ENCODE measurements at regions not wholly inside any gene's neighbourhood (a gene's known extent, or its start where the extent isn't known, plus 50 kb on each side); places are given as distances from the start of the nearest gene placed in this dataset.

- POLR2A ChIA-PET, result interaction anchor here (0.6 to 3.6 kb wide), 9 partner anchors 10 to 107 kb away, joined by 3 to 18 read pairs (median 3); no protein-coding TSS in a partner anchor
- no peak overlapping the region for H3K4me3 ChIP-seq (ENCODE audit: low read depth, low read length, poor library complexity, severe bottlenecking)
- BruUV-seq (replicated peaks), result no TSS peak
- no peaks in the 10 kb centered on the region for H3K9me3 ChIP-seq (ENCODE audit: low read length)
- H4K20me1 ChIP-seq (ENCODE audit: insufficient read depth, low read length), result no peaks in the 10 kb centered on the region
- no peaks in the 10 kb centered on the region for H3K79me2 ChIP-seq (ENCODE audit: insufficient read depth, low read depth, low read length)
- peaks cover 34% of the 10 kb centered on the region for H3K4me1 ChIP-seq (ENCODE audit: insufficient read depth, low read length, poor library complexity, severe bottlenecking)
- H3K4me2 ChIP-seq (ENCODE audit: low read length), result no peak overlapping the region
- no peak for TF ChIP-seq CTCF (conservative IDR thresholded peaks at IDR 0.05; ENCODE audit: low read length)
- TF ChIP-seq EZH2phosphoT487 (IDR thresholded peaks at IDR 0.05; ENCODE audit: borderline replicate concordance, low read depth, low read length), result no peak
- H3K9me2 ChIP-seq (ENCODE audit: insufficient read depth, low read length), result no peaks in the 10 kb centered on the region
- no peaks in the 10 kb centered on the region; the same call in 1 of the 2 replicates for H3K36me3 ChIP-seq (ENCODE audit: insufficient read depth, low read length)
- DNase-seq (ENCODE audit: low spot score), result no peak
- H3K27ac ChIP-seq (ENCODE audit: low read depth, low read length, poor library complexity, severe bottlenecking), result no peak overlapping the region
- no peak overlapping the region for H2AFZ ChIP-seq (ENCODE audit: low read length)
- intact Hi-C loops (cut with micrococcal nuclease; ENCODE audit: unreplicated experiment), result no loop called here
- CTCF ChIA-PET (ENCODE audit: unreplicated experiment), result interaction anchor here (0.5 kb wide), 1 partner anchor 84 kb away, joined by 3 read pairs; no protein-coding TSS in a partner anchor
Measured at GRCh38 chr7:47685712-47686376, 103.9 kb upstream of the TNS3 start.

GRCh38 chr7:47685151-47685550 lies 103.2 kb upstream of the TNS3 start:
- Histone ChIP-seq H4K20me1 (ENCODE audit: insufficient read depth, low read length) (no peaks in the 10 kb centered on the region), H2AFZ (ENCODE audit: low read length) (peak overlapping the region; percentile 41; the same call in 1 of the 2 replicates), H3K9me2 (ENCODE audit: insufficient read depth, low read length) (no peaks in the 10 kb centered on the region), H3K79me2 (ENCODE audit: insufficient read depth, low read depth, low read length) (no peaks in the 10 kb centered on the region), H3K4me1 (ENCODE audit: insufficient read depth, low read length, poor library complexity, severe bottlenecking) (peaks cover 40% of the 10 kb centered on the region), H3K4me2 (ENCODE audit: low read length) (0 out of 2 replicates have a peak overlapping the region, but pooled peaks have one; percentile 12), H3K27ac (ENCODE audit: low read depth, low read length, poor library complexity, severe bottlenecking) (no peak overlapping the region), H3K36me3 (ENCODE audit: insufficient read depth, low read length) (no peaks in the 10 kb centered on the region; the same call in 1 of the 2 replicates), H3K9me3 (ENCODE audit: low read length) (no peaks in the 10 kb centered on the region), H3K4me3 (ENCODE audit: low read depth, low read length, poor library complexity, severe bottlenecking) (no peak overlapping the region)
- ChIA-PET CTCF (ENCODE audit: unreplicated experiment) (no interaction called here), POLR2A (interaction anchor here (0.7 to 3.6 kb wide), 6 partner anchors 11 to 107 kb away, joined by 3 to 18 read pairs (median 3); no protein-coding TSS in a partner anchor)
- TF ChIP-seq CTCF (conservative IDR thresholded peaks at IDR 0.05; ENCODE audit: low read length) (no peak; the same call in 1 of the 2 replicates), EZH2phosphoT487 (IDR thresholded peaks at IDR 0.05; ENCODE audit: borderline replicate concordance, low read depth, low read length) (no peak)
- DNase-seq (ENCODE audit: low spot score), result no peak
- BruUV-seq (replicated peaks), result no TSS peak
- intact Hi-C loops (cut with micrococcal nuclease; ENCODE audit: unreplicated experiment), result no loop called here

- Histone ChIP-seq H3K27ac (ENCODE audit: low read depth, low read length, poor library complexity, severe bottlenecking) (no peak overlapping the region), H3K36me3 (ENCODE audit: insufficient read depth, low read length) (no peaks in the 10 kb centered on the region; the same call in 1 of the 2 replicates), H2AFZ (ENCODE audit: low read length) (peak overlapping the region; percentile 41; the same call in 1 of the 2 replicates), H3K4me1 (ENCODE audit: insufficient read depth, low read length, poor library complexity, severe bottlenecking) (peaks cover 44% of the 10 kb centered on the region), H4K20me1 (ENCODE audit: insufficient read depth, low read length) (no peaks in the 10 kb centered on the region), H3K9me2 (ENCODE audit: insufficient read depth, low read length) (no peaks in the 10 kb centered on the region), H3K4me2 (ENCODE audit: low read length) (0 out of 2 replicates have a peak overlapping the region, but pooled peaks have one; percentile 12), H3K79me2 (ENCODE audit: insufficient read depth, low read depth, low read length) (no peaks in the 10 kb centered on the region), H3K4me3 (ENCODE audit: low read depth, low read length, poor library complexity, severe bottlenecking) (no peak overlapping the region), H3K9me3 (ENCODE audit: low read length) (no peaks in the 10 kb centered on the region)
- no TSS peak for BruUV-seq (replicated peaks)
- CTCF ChIA-PET (ENCODE audit: unreplicated experiment), result no interaction called here
- intact Hi-C loops (cut with micrococcal nuclease; ENCODE audit: unreplicated experiment), result no loop called here
- POLR2A ChIA-PET, result interaction anchor here (0.7 to 3.6 kb wide), 8 partner anchors 10 to 106 kb away, joined by 3 to 18 read pairs (median 4); no protein-coding TSS in a partner anchor
- no peak for TF ChIP-seq EZH2phosphoT487 (IDR thresholded peaks at IDR 0.05; ENCODE audit: borderline replicate concordance, low read depth, low read length)
- TF ChIP-seq CTCF (conservative IDR thresholded peaks at IDR 0.05; ENCODE audit: low read length), result peak; percentile 45
- no peak for DNase-seq (ENCODE audit: low spot score)
Measured at GRCh38 chr7:47684728-47685127, 102.8 kb upstream of the TNS3 start.

All from OCI-LY7 (cell line).